ENCODE measurements at regions not wholly inside any gene's neighbourhood (a gene's known extent, or its start where the extent isn't known, plus 50 kb on each side); places are given as distances from the start of the nearest gene placed in this dataset.

DNA sequence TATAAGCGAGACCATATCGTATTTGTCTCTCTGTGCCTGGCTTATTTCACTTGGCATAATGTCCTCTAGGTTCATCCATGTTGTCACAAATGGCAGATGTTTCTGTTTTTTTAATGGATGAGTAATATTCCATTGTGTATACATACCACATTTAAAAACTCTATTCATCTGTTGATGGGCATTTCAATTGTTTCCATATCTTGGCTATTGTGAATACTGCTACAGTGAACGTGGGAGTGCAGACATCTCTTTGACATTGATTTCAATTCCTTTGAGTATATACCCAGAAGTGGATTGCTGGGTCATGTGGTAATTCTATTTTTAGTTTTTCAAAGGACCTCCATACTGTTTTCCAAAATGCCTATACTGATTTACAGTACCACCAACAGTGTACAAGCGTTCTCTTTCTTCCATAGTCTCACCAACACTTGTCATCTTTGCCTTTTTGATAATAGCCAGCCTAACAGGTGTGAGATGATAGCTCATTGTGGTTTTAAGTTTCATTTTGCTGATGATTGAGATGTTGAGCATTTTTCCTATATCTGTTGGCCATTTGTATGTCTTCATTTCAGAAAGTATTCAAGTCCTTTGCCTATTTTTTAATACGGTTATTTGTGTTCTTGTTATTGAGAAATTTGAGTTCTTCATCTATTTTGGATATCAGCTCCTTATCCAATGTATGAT, 194.7 kb upstream of the E2F8 start:
- H3K27ac ChIP-seq (ENCODE audit: low read length) = no peak overlapping the region
- in situ Hi-C loops (cut with HindIII; ENCODE audit: low pct_unique_long_range_greater_than_20kb, low sequenced_read_pairs) (no loop called here), intact Hi-C loops (cut with micrococcal nuclease; ENCODE audit: unreplicated experiment) (no loop called here)
- TF ChIP-seq, protein P1, sequence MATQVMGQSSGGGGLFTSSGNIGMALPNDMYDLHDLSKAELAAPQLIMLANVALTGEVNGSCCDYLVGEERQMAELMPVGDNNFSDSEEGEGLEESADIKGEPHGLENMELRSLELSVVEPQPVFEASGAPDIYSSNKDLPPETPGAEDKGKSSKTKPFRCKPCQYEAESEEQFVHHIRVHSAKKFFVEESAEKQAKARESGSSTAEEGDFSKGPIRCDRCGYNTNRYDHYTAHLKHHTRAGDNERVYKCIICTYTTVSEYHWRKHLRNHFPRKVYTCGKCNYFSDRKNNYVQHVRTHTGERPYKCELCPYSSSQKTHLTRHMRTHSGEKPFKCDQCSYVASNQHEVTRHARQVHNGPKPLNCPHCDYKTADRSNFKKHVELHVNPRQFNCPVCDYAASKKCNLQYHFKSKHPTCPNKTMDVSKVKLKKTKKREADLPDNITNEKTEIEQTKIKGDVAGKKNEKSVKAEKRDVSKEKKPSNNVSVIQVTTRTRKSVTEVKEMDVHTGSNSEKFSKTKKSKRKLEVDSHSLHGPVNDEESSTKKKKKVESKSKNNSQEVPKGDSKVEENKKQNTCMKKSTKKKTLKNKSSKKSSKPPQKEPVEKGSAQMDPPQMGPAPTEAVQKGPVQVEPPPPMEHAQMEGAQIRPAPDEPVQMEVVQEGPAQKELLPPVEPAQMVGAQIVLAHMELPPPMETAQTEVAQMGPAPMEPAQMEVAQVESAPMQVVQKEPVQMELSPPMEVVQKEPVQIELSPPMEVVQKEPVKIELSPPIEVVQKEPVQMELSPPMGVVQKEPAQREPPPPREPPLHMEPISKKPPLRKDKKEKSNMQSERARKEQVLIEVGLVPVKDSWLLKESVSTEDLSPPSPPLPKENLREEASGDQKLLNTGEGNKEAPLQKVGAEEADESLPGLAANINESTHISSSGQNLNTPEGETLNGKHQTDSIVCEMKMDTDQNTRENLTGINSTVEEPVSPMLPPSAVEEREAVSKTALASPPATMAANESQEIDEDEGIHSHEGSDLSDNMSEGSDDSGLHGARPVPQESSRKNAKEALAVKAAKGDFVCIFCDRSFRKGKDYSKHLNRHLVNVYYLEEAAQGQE (IDR thresholded peaks at IDR 0.05; ENCODE audit: insufficient read depth in 1 of 2, low read depth in 2 of 2, low read length in 1 of 2) = no peak
- no peak for TF ChIP-seq POLR2AphosphoS5 (IDR thresholded peaks at IDR 0.05; ENCODE audit: low read depth, low read length)
- no peak for TF ChIP-seq SIN3A (IDR thresholded peaks at IDR 0.05; ENCODE audit: borderline replicate concordance, insufficient read depth, low read depth, low read length)
- TF ChIP-seq, protein P2, sequence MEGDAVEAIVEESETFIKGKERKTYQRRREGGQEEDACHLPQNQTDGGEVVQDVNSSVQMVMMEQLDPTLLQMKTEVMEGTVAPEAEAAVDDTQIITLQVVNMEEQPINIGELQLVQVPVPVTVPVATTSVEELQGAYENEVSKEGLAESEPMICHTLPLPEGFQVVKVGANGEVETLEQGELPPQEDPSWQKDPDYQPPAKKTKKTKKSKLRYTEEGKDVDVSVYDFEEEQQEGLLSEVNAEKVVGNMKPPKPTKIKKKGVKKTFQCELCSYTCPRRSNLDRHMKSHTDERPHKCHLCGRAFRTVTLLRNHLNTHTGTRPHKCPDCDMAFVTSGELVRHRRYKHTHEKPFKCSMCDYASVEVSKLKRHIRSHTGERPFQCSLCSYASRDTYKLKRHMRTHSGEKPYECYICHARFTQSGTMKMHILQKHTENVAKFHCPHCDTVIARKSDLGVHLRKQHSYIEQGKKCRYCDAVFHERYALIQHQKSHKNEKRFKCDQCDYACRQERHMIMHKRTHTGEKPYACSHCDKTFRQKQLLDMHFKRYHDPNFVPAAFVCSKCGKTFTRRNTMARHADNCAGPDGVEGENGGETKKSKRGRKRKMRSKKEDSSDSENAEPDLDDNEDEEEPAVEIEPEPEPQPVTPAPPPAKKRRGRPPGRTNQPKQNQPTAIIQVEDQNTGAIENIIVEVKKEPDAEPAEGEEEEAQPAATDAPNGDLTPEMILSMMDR (IDR thresholded peaks at IDR 0.05) = no peak
- TF ChIP-seq TCF7L2 (IDR thresholded peaks at IDR 0.05; ENCODE audit: low read depth, low read length) = no peak
- DNase-seq (ENCODE audit: low read depth, low spot score) (no peak), ATAC-seq (no peak)
- CTCF ChIA-PET = no interaction called here
- no peak overlapping the region for H3K4me3 ChIP-seq (ENCODE audit: low read depth in 2 of 2, low read length in 2 of 2)
- H3K9me3 ChIP-seq (ENCODE audit: control insufficient read depth, insufficient read depth, low read depth, low read length) = no peaks in the 10 kb centered on the region
- POLR2A ChIA-PET = no interaction called here
- BruUV-seq (replicated peaks) = no TSS peak
- H3K4me1 ChIP-seq (ENCODE audit: control insufficient read depth, insufficient read depth, low read length) = no peaks in the 10 kb centered on the region
- peaks cover 23% of the 10 kb centered on the region for H3K27me3 ChIP-seq (ENCODE audit: control insufficient read depth, insufficient read depth, low read length)
- no peaks in the 10 kb centered on the region for H3K36me3 ChIP-seq (ENCODE audit: control insufficient read depth, insufficient read depth, low read length)

DNA sequence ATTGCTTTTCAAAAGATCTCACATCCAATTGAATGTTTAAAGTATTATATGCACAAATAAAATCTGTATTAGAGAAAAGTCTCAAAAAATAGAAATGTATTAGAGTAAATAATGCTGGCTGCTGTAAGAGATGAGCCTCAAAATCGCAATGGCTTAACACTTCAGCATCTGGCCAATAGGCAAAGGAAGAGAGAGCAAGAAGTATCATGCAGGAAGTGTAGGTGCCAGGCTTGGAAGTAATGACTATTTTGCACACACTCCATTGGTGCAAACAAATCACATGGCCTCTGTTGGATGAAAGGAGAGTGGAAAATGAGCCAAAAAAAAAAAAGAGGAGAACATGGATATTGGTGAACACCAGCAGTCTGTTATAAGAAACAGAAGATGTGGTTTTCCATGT, 193.0 kb upstream of the E2F8 start:
- no peaks in the 10 kb centered on the region for H3K4me1 ChIP-seq (ENCODE audit: control insufficient read depth, insufficient read depth, low read length)

More for the DNA sequence above, 193.0 kb upstream of the E2F8 start:
- no peak overlapping the region for H3K4me3 ChIP-seq (ENCODE audit: low read depth in 2 of 2, low read length in 2 of 2)
- no peak overlapping the region for H3K27ac ChIP-seq (ENCODE audit: low read length)
- BruUV-seq (replicated peaks) = no TSS peak
- no peaks in the 10 kb centered on the region for H3K36me3 ChIP-seq (ENCODE audit: control insufficient read depth, insufficient read depth, low read length)
- in situ Hi-C loops (cut with HindIII; ENCODE audit: low pct_unique_long_range_greater_than_20kb, low sequenced_read_pairs) (no loop called here), intact Hi-C loops (cut with micrococcal nuclease; ENCODE audit: unreplicated experiment) (no loop called here)
- CTCF ChIA-PET = no interaction called here
- ATAC-seq (no peak), DNase-seq (ENCODE audit: low read depth, low spot score) (no peak)
- POLR2A ChIA-PET = no interaction called here
- peaks cover 30% of the 10 kb centered on the region for H3K27me3 ChIP-seq (ENCODE audit: control insufficient read depth, insufficient read depth, low read length)
- H3K9me3 ChIP-seq (ENCODE audit: control insufficient read depth, insufficient read depth, low read depth, low read length) = no peaks in the 10 kb centered on the region
- TF ChIP-seq, protein P2 (IDR thresholded peaks at IDR 0.05) = no peak
- TF ChIP-seq, protein P1 (IDR thresholded peaks at IDR 0.05; ENCODE audit: insufficient read depth in 1 of 2, low read depth in 2 of 2, low read length in 1 of 2) = no peak
- TF ChIP-seq TCF7L2 (IDR thresholded peaks at IDR 0.05; ENCODE audit: low read depth, low read length) = no peak
- TF ChIP-seq SIN3A (IDR thresholded peaks at IDR 0.05; ENCODE audit: borderline replicate concordance, insufficient read depth, low read depth, low read length) = no peak
- no peak for TF ChIP-seq POLR2AphosphoS5 (IDR thresholded peaks at IDR 0.05; ENCODE audit: low read depth, low read length)
